H1 (cell line): ENCODE measurements at regions not wholly inside any gene's neighbourhood (a gene's known extent, or its start where the extent isn't known, plus 50 kb on each side); places are given as distances from the start of the nearest gene placed in this dataset.

Experiments used
- CTCF ChIA-PET: fragments of 300-600 bp; sonication (Branson Sonifier 250); formaldehyde crosslinking; loops from one replicate; lab custom pipeline; 2021; ENCODE audit not compliant: partially characterized antibody; lab: Charles Lee
- POLR2A ChIA-PET: fragments of 300-600 bp; sonication (Branson Sonifier 250); formaldehyde crosslinking; loops from one replicate; lab custom pipeline; 2021; ENCODE audit warnings: inconsistent platforms; ENCODE audit not compliant: partially characterized antibody; lab: Charles Lee
- DNase-seq, 2 experiments: peaks; one replicate each; pipeline versions ENCODE4 v3.0.0 to v3.0.0-alpha.2; 2010 to 2022; ENCODE audit warnings: low spot score in 2 of 2, low read depth in 1 of 2, mixed read lengths in 1 of 2
- FAIRE-seq: peaks from 2 replicates; lab custom pipeline; 2011; peaks lifted over from hg19 to GRCh38; lab: Jason Lieb, UNC
- H2AFZ ChIP-seq: 2 replicates; pipeline ENCODE4 v1.8.1; 2012; ENCODE audit warnings: low read length, inconsistent platforms
- H2AK5ac ChIP-seq: 2 replicates; pipeline ENCODE4 v1.6.1; 2013; ENCODE audit warnings: low read depth, low read length
- H2BK120ac ChIP-seq: replicated peaks from 2 replicates; pipeline ENCODE3; 2013; ENCODE audit warnings: low read depth, low read length, inconsistent platforms
- H2BK12ac ChIP-seq: 2 replicates; pipeline ENCODE4 v1.6.1; 2013; ENCODE audit warnings: low read depth, low read length
- H2BK15ac ChIP-seq: 2 replicates; pipeline ENCODE4 v1.6.1; 2013; ENCODE audit warnings: low read length
- H2BK20ac ChIP-seq: 2 replicates; pipeline ENCODE4 v1.6.1; 2013; ENCODE audit warnings: low read length
- H2BK5ac ChIP-seq: 2 replicates; pipeline ENCODE4 v1.6.1; 2013; ENCODE audit warnings: low read depth, low read length
- H3K14ac ChIP-seq: 2 replicates; pipeline ENCODE4 v1.6.1; 2013; ENCODE audit warnings: inconsistent platforms; ENCODE audit not compliant: insufficient read length
- H3K18ac ChIP-seq: 2 replicates; pipeline ENCODE4 v1.6.1; 2013; ENCODE audit warnings: low read length; ENCODE audit errors: extremely low read depth
- H3K23ac ChIP-seq: 2 replicates; pipeline ENCODE4 v1.6.1; 2013; ENCODE audit warnings: inconsistent platforms; ENCODE audit not compliant: insufficient read length
- H3K23me2 ChIP-seq: 2 replicates; pipeline ENCODE4 v1.6.1; 2013; ENCODE audit warnings: low read depth, low read length
- H3K27ac ChIP-seq: 2 replicates; pipeline ENCODE4 v1.6.1; 2011; ENCODE audit warnings: low read depth, low read length, inconsistent platforms
- H3K27me3 ChIP-seq, 4 experiments: replicated peaks in 1 of 4; 1 replicate in 1 of 4; 2 replicates in 3 of 4; pipeline versions ENCODE4 v1.6.1 to v1.8.1; 2011 to 2013; ENCODE audit warnings: low read length in 3 of 4, mild to moderate bottlenecking in 3 of 4, inconsistent platforms in 2 of 4, mixed read lengths in 2 of 4, moderate library complexity in 1 of 4; ENCODE audit not compliant: control insufficient read depth in 3 of 4, insufficient read depth in 3 of 4; ENCODE audit errors: extremely low read depth in 1 of 4
- H3K36me3 ChIP-seq, 4 experiments: 2 replicates each; pipeline versions ENCODE4 v1.6.1 to v1.8.1; 2011 to 2013; ENCODE audit warnings: mild to moderate bottlenecking in 4 of 4, low read length in 3 of 4, moderate library complexity in 2 of 4, control low read depth in 1 of 4, inconsistent platforms in 1 of 4; ENCODE audit not compliant: insufficient read depth in 4 of 4, control insufficient read depth in 2 of 4
- H3K4ac ChIP-seq: replicated peaks from 2 replicates; pipeline ENCODE3; 2013; ENCODE audit warnings: low read length, low read depth, mixed read lengths, inconsistent platforms; ENCODE audit not compliant: insufficient read length
- H3K4me1 ChIP-seq, 4 experiments: replicated peaks in 1 of 4; 1 replicate in 1 of 4; 2 replicates in 3 of 4; pipeline versions ENCODE4 v1.6.1 to v1.8.1; 2011 to 2013; ENCODE audit warnings: low read length in 3 of 4, inconsistent platforms in 2 of 4, mixed read lengths in 1 of 4; ENCODE audit not compliant: insufficient read depth in 4 of 4, control insufficient read depth in 3 of 4
- H3K4me2 ChIP-seq, 2 experiments: 2 replicates each; pipeline versions ENCODE4 v1.6.1 to v1.8.1; 2011 to 2013; ENCODE audit warnings: low read depth in 2 of 2, low read length in 2 of 2, control low read depth in 1 of 2, inconsistent platforms in 1 of 2, mild to moderate bottlenecking in 1 of 2; ENCODE audit not compliant: insufficient read depth in 1 of 2
- H3K4me3 ChIP-seq, 4 experiments: fragments of 200-600, 300-600 bp in 1 of 4; sonication (generic), shearing (Covaris generic), sonication (Bioruptor Twin) in 1 of 4; 2 replicates each; pipeline versions ENCODE4 v1.5.1 to v1.8.1; 2011 to 2016; ENCODE audit warnings: low read length in 4 of 4, low read depth in 3 of 4, control low read depth in 2 of 4, inconsistent platforms in 2 of 4, mild to moderate bottlenecking in 2 of 4, mixed read lengths in 1 of 4, moderate library complexity in 1 of 4; ENCODE audit not compliant: insufficient read depth in 2 of 4; ENCODE audit errors: extremely low read depth in 1 of 4
- H3K56ac ChIP-seq: replicated peaks from 2 replicates; pipeline ENCODE3; 2013; ENCODE audit warnings: low read depth, mild to moderate bottlenecking, mixed read lengths, low read length, inconsistent platforms; ENCODE audit not compliant: insufficient read length
- H3K79me1 ChIP-seq: 2 replicates; pipeline ENCODE4 v1.6.1; 2013; ENCODE audit warnings: low read depth, low read length, control low read depth
- H3K79me2 ChIP-seq, 2 experiments: 2 replicates each; pipeline versions ENCODE4 v1.6.1 to v1.8.1; 2012 to 2013; ENCODE audit warnings: low read length in 2 of 2, mild to moderate bottlenecking in 2 of 2, inconsistent platforms in 1 of 2; ENCODE audit not compliant: insufficient read depth in 2 of 2, control insufficient read depth in 1 of 2
- H3K9ac ChIP-seq, 4 experiments: replicated peaks in 1 of 4; 1 replicate in 1 of 4; 2 replicates in 3 of 4; pipeline versions ENCODE4 v1.6.1 to v1.8.1; 2011 to 2013; ENCODE audit warnings: low read depth in 3 of 4, low read length in 3 of 4, control low read depth in 2 of 4, mild to moderate bottlenecking in 2 of 4, moderate library complexity in 2 of 4, inconsistent platforms in 1 of 4; ENCODE audit errors: extremely low read depth in 1 of 4
- H3K9me3 ChIP-seq, 2 experiments: 2 replicates each; pipeline versions ENCODE4 v1.6.1 to v1.8.1; 2012 to 2013; ENCODE audit warnings: mild to moderate bottlenecking in 2 of 2, moderate library complexity in 2 of 2, control low read depth in 1 of 2, inconsistent platforms in 1 of 2, low read depth in 1 of 2, low read length in 1 of 2, mixed read lengths in 1 of 2; ENCODE audit not compliant: insufficient read depth in 2 of 2
- H4K20me1 ChIP-seq, 2 experiments: replicated peaks in 1 of 2; 2 replicates each; pipeline versions ENCODE3 to v1.8.1; 2011 to 2013; ENCODE audit warnings: inconsistent platforms in 2 of 2, low read length in 2 of 2, mild to moderate bottlenecking in 1 of 2; ENCODE audit not compliant: insufficient read depth in 2 of 2, control insufficient read depth in 1 of 2
- H4K5ac ChIP-seq: 2 replicates; pipeline ENCODE4 v1.6.1; 2013; ENCODE audit warnings: low read length, low read depth, mixed read lengths, inconsistent platforms; ENCODE audit not compliant: insufficient read length
- H4K8ac ChIP-seq: 2 replicates; pipeline ENCODE4 v1.8.0; 2013; ENCODE audit warnings: mild to moderate bottlenecking, moderate library complexity, low read length, inconsistent platforms; ENCODE audit not compliant: insufficient read depth; ENCODE audit errors: extremely low read depth
- H4K91ac ChIP-seq: replicated peaks from 2 replicates; pipeline ENCODE3; 2013; ENCODE audit warnings: low read length, mixed read lengths, inconsistent platforms; ENCODE audit not compliant: insufficient read length
- CHD2 ChIP-seq: IDR thresholded peaks from 2 replicates; pipeline ENCODE4 v1.6.1; 2012; ENCODE audit warnings: low read length, improper control_type of control experiment
- CREB1 ChIP-seq: IDR thresholded peaks from 2 replicates; pipeline ENCODE4 v1.6.1; 2012; ENCODE audit warnings: inconsistent platforms
- GABPA ChIP-seq: IDR thresholded peaks from 2 replicates; pipeline ENCODE4 v1.6.1; 2011; ENCODE audit warnings: mild to moderate bottlenecking, low read length, moderate library complexity, borderline replicate concordance; ENCODE audit not compliant: insufficient read depth
- HDAC2 ChIP-seq, 2 experiments: fragments of 300-600 bp in 1 of 2; sonication (generic) in 1 of 2; IDR thresholded peaks; 2 replicates each; pipeline ENCODE4 v1.6.1; 2011 to 2012; ENCODE audit warnings: low read depth in 2 of 2, low read length in 2 of 2, mild to moderate bottlenecking in 2 of 2, moderate library complexity in 2 of 2, borderline replicate concordance in 1 of 2, inconsistent platforms in 1 of 2
- HDAC6 ChIP-seq: IDR thresholded peaks from one replicate; pipeline ENCODE4 v1.7.1; 2012; ENCODE audit warnings: low read depth, mild to moderate bottlenecking, inconsistent platforms, low read length, moderate library complexity
- JUND ChIP-seq: IDR thresholded peaks from 2 replicates; pipeline ENCODE4 v1.6.1; 2011; ENCODE audit warnings: mild to moderate bottlenecking, improper control_type of control experiment, low read length
- KDM5A ChIP-seq: fragments of 200-600 bp; IDR thresholded peaks from 2 replicates; pipeline ENCODE4 v1.7.1; 2012; ENCODE audit warnings: mild to moderate bottlenecking, low read length, inconsistent platforms, mixed read lengths
- RBBP5 ChIP-seq: IDR thresholded peaks from 2 replicates; pipeline ENCODE4 v1.7.1; 2012; ENCODE audit warnings: low read depth, mild to moderate bottlenecking, inconsistent platforms, low read length, moderate library complexity, borderline replicate concordance
- SRF ChIP-seq: IDR thresholded peaks from 2 replicates; pipeline ENCODE4 v1.6.1; 2011; ENCODE audit warnings: mild to moderate bottlenecking, low read depth, low read length, moderate library complexity
- ZNF274 ChIP-seq: IDR thresholded peaks from 2 replicates; pipeline ENCODE4 v1.7.0; 2012; ENCODE audit warnings: low read length, borderline replicate concordance; ENCODE audit errors: extremely low read depth
- WGBS, 2 experiments: shearing (Covaris generic) in 1 of 2; methylation state at CpG; one replicate each; pipeline versions ENCODE4 v1.1.6 to v1.1.7; 2013 to 2015; ENCODE audit warnings: low lambda C conversion rate in 2 of 2, mixed read lengths in 2 of 2, inconsistent platforms in 1 of 2, low coverage in 1 of 2, missing lambda C conversion rate in 1 of 2; ENCODE audit not compliant: insufficient replicate concordance in 2 of 2, insufficient coverage in 1 of 2, insufficient read length in 1 of 2; ENCODE audit errors: extremely low coverage in 1 of 2, missing lambda C conversion rate in 1 of 2; 5-methylcytosine and 5-hydroxymethylcytosine counted together
- TF ChIP-seq, protein P1 (sequence below): IDR thresholded peaks from 2 replicates; pipeline ENCODE4 v1.6.1; 2012; ENCODE audit warnings: low read length, inconsistent platforms
- TF ChIP-seq, protein P2 (sequence below): IDR thresholded peaks from 2 replicates; pipeline ENCODE4 v1.6.1; 2011; ENCODE audit warnings: low read length, improper control_type of control experiment

DNA sequence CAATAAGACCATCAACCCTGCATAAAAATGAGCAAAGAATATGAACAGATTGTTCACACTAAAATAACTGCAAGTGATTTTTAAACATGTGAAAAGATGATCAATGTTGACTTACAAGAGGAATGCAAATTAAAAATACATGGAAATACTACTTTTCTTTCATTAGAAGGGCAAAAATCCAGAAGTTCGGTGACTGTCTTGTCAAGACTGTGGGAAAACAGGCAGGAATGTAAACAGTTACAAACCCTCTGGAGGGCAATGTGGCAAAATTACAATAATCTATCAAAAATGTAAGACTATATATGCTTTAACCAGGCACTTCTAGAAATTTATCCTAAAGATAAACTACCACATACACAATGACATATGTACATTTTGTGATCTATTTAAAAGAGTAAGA lies 86.7 kb downstream of the TNFAIP3 start:
- Histone ChIP-seq H2AFZ (no peak overlapping the region), H2BK12ac (no peak overlapping the region), H3K79me1 (no peaks in the 10 kb centered on the region), H2BK20ac (no peak overlapping the region), H3K9me3 (no peaks in the 10 kb centered on the region), H3K27ac (no peak overlapping the region), H4K8ac (no peak overlapping the region), H3K18ac (no peak overlapping the region), H3K36me3 (no peaks in the 10 kb centered on the region), H3K27me3 (peaks cover 0 to 1% (median 0%) of the 10 kb centered on the region in 4 experiments; a peak in 1 of 7 replicates), H4K5ac (no peak overlapping the region), H4K20me1 (no peaks in the 10 kb centered on the region), H3K23me2 (no peaks in the 10 kb centered on the region), H4K91ac (no peak overlapping the region), H2AK5ac (no peak overlapping the region), H2BK5ac (no peak overlapping the region), H3K4me1 (peaks cover 0 to 3% (median 0%) of the 10 kb centered on the region in 4 experiments; a peak in 1 of 7 replicates), H3K79me2 (no peaks in the 10 kb centered on the region), H3K9ac (no peak overlapping the region), H2BK120ac (no peak overlapping the region), H3K23ac (no peak overlapping the region), H3K14ac (no peak overlapping the region), H3K4me3 (no peak overlapping the region), H3K4me2 (no peak overlapping the region), H2BK15ac (no peak overlapping the region), H3K4ac (no peak overlapping the region), H3K56ac (no peak overlapping the region)
- FAIRE-seq = no peak
- no peak for TF ChIP-seq SRF
- no peak for TF ChIP-seq HDAC6
- no peak for TF ChIP-seq CHD2
- TF ChIP-seq CREB1 = no peak
- TF ChIP-seq, protein P1, sequence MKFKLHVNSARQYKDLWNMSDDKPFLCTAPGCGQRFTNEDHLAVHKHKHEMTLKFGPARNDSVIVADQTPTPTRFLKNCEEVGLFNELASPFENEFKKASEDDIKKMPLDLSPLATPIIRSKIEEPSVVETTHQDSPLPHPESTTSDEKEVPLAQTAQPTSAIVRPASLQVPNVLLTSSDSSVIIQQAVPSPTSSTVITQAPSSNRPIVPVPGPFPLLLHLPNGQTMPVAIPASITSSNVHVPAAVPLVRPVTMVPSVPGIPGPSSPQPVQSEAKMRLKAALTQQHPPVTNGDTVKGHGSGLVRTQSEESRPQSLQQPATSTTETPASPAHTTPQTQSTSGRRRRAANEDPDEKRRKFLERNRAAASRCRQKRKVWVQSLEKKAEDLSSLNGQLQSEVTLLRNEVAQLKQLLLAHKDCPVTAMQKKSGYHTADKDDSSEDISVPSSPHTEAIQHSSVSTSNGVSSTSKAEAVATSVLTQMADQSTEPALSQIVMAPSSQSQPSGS = no peak
- no peak for TF ChIP-seq RBBP5
- no peak for TF ChIP-seq KDM5A
- TF ChIP-seq GABPA = no peak
- TF ChIP-seq, protein P2, sequence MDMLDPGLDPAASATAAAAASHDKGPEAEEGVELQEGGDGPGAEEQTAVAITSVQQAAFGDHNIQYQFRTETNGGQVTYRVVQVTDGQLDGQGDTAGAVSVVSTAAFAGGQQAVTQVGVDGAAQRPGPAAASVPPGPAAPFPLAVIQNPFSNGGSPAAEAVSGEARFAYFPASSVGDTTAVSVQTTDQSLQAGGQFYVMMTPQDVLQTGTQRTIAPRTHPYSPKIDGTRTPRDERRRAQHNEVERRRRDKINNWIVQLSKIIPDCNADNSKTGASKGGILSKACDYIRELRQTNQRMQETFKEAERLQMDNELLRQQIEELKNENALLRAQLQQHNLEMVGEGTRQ = no peak
- TF ChIP-seq HDAC2 (IDR thresholded peaks at IDR 0.05; ENCODE audit: borderline replicate concordance in 1 of 2, low read depth in 2 of 2, low read length in 2 of 2) = no peak
- TF ChIP-seq JUND = no peak
- TF ChIP-seq ZNF274 = no peak
- POLR2A ChIA-PET = no interaction called here
- 48% methylated on average over 1 of the region's 1 CpG; no CpG with 5 or more reads in 1 of the 2 experiments for WGBS, 2 experiments
- CTCF ChIA-PET = interaction anchor here (1.3 to 4.6 kb wide), 2 partner anchors 14 to 249 kb away, joined by 4 to 16 read pairs; no protein-coding TSS in a partner anchor
- DNase-seq = no peak
